C4-2B (cell line): ENCODE measurements at regions not wholly inside any gene's neighbourhood (a gene's known extent, or its start where the extent isn't known, plus 50 kb on each side); places are given as distances from the start of the nearest gene placed in this dataset.

Experiments
- H3K27ac ChIP-seq: fragments of 450-650 bp; 2 replicates; pipeline ENCODE4 v1.5.1; 2017
- CTCF ChIP-seq: fragments of 450-650 bp; conservative IDR thresholded peaks from 2 replicates; pipeline ENCODE4 v1.5.1; 2017; ENCODE audit warnings: mild to moderate bottlenecking
- ZFX ChIP-seq: fragments of 450-650 bp; IDR thresholded peaks from 2 replicates; pipeline ENCODE4 v1.6.1; 2017

- no peak for TF ChIP-seq CTCF
- no peak overlapping the region for H3K27ac ChIP-seq
Observed at GRCh38 chr4:163582703-163583102, 88.2 kb downstream of the TMA16 start.

GRCh38 chr4:163587867-163588266 is 93.4 kb downstream of the TMA16 start:
- TF ChIP-seq ZFX (no peak), CTCF (peak; percentile 48)
- no peak overlapping the region for H3K27ac ChIP-seq

- no peak for TF ChIP-seq ZFX
- TF ChIP-seq CTCF: no peak
- H3K27ac ChIP-seq: no peak overlapping the region
Observed at GRCh38 chr4:163588532-163588931, 94.0 kb downstream of the TMA16 start.

- no peak overlapping the region for H3K27ac ChIP-seq
- TF ChIP-seq CTCF (no peak), ZFX (no peak)
Observed at GRCh38 chr4:163590103-163590502, 95.6 kb downstream of the TMA16 start.

GRCh38 chr4:163590619-163591264 is 96.3 kb downstream of the TMA16 start:
- no peak overlapping the region for H3K27ac ChIP-seq
- no peak for TF ChIP-seq CTCF
- TF ChIP-seq ZFX: no peak

GRCh38 chr4:163591614-163592020 is 97.1 kb downstream of the TMA16 start:
- TF ChIP-seq CTCF (no peak), ZFX (no peak)
- H3K27ac ChIP-seq: no peak overlapping the region

- no peak overlapping the region for H3K27ac ChIP-seq
- TF ChIP-seq ZFX (no peak), CTCF (no peak)
Observed at GRCh38 chr4:163592212-163592611, 97.7 kb downstream of the TMA16 start.
